ENCODE measurements at regions not wholly inside any gene's neighbourhood (a gene's known extent, or its start where the extent isn't known, plus 50 kb on each side); places are given as distances from the start of the nearest gene placed in this dataset.
A peak's percentile ranks its signal among the peaks of the same experiment; 100 is the strongest.

GRCh38 chr10:29850371-29850770 is 209.0 kb downstream of the JCAD start:
- ATAC-seq, result peak; percentile 34

GRCh38 chr10:29849886-29850285 is 209.5 kb downstream of the JCAD start:
- ATAC-seq, result no peak

GRCh38 chr10:29849126-29849833 is 210.1 kb downstream of the JCAD start:
- ATAC-seq, result no peak

- no peak for ATAC-seq
Observed at GRCh38 chr10:29846881-29847280, 212.1 kb upstream of the SVIL start.

GRCh38 chr10:29845166-29845565 is 210.4 kb upstream of the SVIL start:
- no peak for ATAC-seq

GRCh38 chr10:29843143-29843542 is 208.4 kb upstream of the SVIL start:
- ATAC-seq, result no peak

GRCh38 chr10:29841724-29842649 is 207.2 kb upstream of the SVIL start:
- ATAC-seq, result no peak

GRCh38 chr10:29840516-29841276 is 205.9 kb upstream of the SVIL start:
- ATAC-seq, result no peak

- peak; percentile 97 for ATAC-seq
Observed at GRCh38 chr10:29839826-29840515, 205.2 kb upstream of the SVIL start.

GRCh38 chr10:29838539-29838938 is 203.8 kb upstream of the SVIL start:
- ATAC-seq, result no peak

GRCh38 chr10:29837586-29837985 is 202.8 kb upstream of the SVIL start:
- no peak for ATAC-seq

- ATAC-seq, result no peak
Observed at GRCh38 chr10:29836396-29836795, 201.6 kb upstream of the SVIL start.

GRCh38 chr10:29835055-29835454 is 200.3 kb upstream of the SVIL start:
- ATAC-seq, result no peak

GRCh38 chr10:29830531-29831512 is 196.1 kb upstream of the SVIL start:
- ATAC-seq, result no peak

- ATAC-seq, result no peak
Observed at GRCh38 chr10:29829776-29830175, 195.0 kb upstream of the SVIL start.

GRCh38 chr10:29828956-29829355 is 194.2 kb upstream of the SVIL start:
- no peak for ATAC-seq

GRCh38 chr10:29828440-29828894 is 193.7 kb upstream of the SVIL start:
- ATAC-seq, result peak; percentile 35

- ATAC-seq, result no peak
Observed at GRCh38 chr10:29827512-29827911, 192.7 kb upstream of the SVIL start.

- peak; percentile 42 for ATAC-seq
Observed at GRCh38 chr10:29826801-29827450, 192.2 kb upstream of the SVIL start.

GRCh38 chr10:29826221-29826620 is 191.4 kb upstream of the SVIL start:
- ATAC-seq, result peak; percentile 41

All from esophagus mucosa (tissue), 1 donor.